Adrenal gland (tissue), 5 donors: ENCODE measurements at regions not wholly inside any gene's neighbourhood (a gene's known extent, or its start where the extent isn't known, plus 50 kb on each side); places are given as distances from the start of the nearest gene placed in this dataset.

Experiments used
- POLR2A ChIP-seq, 2 donors: fragments of 450-650 bp; IDR thresholded peaks; one replicate each; pipeline ENCODE4 v1.6.1; 2017; ENCODE audit warnings: antibody characterized with exemption in 2 of 2, mild to moderate bottlenecking in 2 of 2, moderate library complexity in 1 of 2
- TF ChIP-seq, protein P1 (sequence below), 6 experiments: fragments of 450-650 bp in 4 of 6; fragments of 200-600 bp in 2 of 6; sonication (generic) in 1 of 6; IDR thresholded peaks; 1 replicate in 5 of 6; 2 replicates in 1 of 6; pipeline versions ENCODE4 v1.5.1 to v1.8.0; 2016 to 2021; ENCODE audit warnings: antibody characterized with exemption in 6 of 6, mild to moderate bottlenecking in 2 of 6, moderate library complexity in 1 of 6
- donor health status: DM: no; HTN: no; CAD: no.

DNA sequence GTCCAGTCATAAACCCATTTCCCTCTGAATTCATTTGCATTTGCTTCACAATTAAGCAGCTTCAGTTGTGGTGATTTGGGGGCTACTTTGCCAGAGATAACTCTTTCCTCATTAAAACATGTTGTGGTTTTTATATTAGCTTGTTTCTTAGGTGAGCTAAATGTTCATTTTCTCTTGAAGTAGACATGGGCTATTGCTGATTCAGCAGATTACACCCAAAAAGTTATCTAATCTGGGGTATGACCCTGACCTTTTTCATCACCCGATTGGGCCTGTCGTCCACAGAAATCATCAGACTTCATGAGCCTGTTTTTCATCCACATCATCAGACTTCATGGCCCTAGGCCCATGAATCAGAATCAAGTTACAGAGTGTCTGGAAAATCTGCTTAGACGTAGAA is 97.5 kb upstream of the KLHL25 start:
- TF ChIP-seq, protein P1, sequence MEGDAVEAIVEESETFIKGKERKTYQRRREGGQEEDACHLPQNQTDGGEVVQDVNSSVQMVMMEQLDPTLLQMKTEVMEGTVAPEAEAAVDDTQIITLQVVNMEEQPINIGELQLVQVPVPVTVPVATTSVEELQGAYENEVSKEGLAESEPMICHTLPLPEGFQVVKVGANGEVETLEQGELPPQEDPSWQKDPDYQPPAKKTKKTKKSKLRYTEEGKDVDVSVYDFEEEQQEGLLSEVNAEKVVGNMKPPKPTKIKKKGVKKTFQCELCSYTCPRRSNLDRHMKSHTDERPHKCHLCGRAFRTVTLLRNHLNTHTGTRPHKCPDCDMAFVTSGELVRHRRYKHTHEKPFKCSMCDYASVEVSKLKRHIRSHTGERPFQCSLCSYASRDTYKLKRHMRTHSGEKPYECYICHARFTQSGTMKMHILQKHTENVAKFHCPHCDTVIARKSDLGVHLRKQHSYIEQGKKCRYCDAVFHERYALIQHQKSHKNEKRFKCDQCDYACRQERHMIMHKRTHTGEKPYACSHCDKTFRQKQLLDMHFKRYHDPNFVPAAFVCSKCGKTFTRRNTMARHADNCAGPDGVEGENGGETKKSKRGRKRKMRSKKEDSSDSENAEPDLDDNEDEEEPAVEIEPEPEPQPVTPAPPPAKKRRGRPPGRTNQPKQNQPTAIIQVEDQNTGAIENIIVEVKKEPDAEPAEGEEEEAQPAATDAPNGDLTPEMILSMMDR (IDR thresholded peaks at IDR 0.05) = no peak
- TF ChIP-seq POLR2A (IDR thresholded peaks at IDR 0.05) = no peak
